ENCODE measurements at regions not wholly inside any gene's neighbourhood (a gene's known extent, or its start where the extent isn't known, plus 50 kb on each side); places are given as distances from the start of the nearest gene placed in this dataset.

DNA sequence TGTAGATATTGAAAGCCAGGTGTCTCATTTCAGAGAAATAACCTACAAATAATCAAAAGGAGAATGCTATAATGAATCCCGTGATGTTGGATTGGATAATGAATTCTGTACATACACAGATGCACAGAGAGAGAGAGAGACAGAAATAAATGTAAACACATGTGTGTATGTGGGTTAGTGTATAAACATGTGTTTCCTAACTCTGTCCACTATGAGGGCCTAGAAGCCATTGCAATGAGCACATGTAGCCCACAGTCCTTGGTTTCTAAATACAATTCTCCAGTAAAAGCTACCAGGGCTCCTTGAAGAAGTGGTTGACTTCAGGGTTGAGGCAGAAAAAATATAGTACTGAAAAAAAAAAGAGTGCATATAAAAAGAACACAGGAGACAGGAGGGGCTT is 109.5 kb downstream of the INHBB start:
- no peaks in the 10 kb centered on the region for H3K36me3 ChIP-seq (ENCODE audit: insufficient read depth, low read length, poor library complexity, severe bottlenecking)
- H3K4me1 ChIP-seq (ENCODE audit: insufficient read depth, low read length, poor library complexity, severe bottlenecking) = no peaks in the 10 kb centered on the region
- ChIA-PET CTCF (no interaction called here), POLR2A (ENCODE audit: low non-redundant PET) (no interaction called here)
- H3K27ac ChIP-seq (ENCODE audit: low read depth, low read length, poor library complexity, severe bottlenecking) = no peak overlapping the region
- TF ChIP-seq, protein P1, sequence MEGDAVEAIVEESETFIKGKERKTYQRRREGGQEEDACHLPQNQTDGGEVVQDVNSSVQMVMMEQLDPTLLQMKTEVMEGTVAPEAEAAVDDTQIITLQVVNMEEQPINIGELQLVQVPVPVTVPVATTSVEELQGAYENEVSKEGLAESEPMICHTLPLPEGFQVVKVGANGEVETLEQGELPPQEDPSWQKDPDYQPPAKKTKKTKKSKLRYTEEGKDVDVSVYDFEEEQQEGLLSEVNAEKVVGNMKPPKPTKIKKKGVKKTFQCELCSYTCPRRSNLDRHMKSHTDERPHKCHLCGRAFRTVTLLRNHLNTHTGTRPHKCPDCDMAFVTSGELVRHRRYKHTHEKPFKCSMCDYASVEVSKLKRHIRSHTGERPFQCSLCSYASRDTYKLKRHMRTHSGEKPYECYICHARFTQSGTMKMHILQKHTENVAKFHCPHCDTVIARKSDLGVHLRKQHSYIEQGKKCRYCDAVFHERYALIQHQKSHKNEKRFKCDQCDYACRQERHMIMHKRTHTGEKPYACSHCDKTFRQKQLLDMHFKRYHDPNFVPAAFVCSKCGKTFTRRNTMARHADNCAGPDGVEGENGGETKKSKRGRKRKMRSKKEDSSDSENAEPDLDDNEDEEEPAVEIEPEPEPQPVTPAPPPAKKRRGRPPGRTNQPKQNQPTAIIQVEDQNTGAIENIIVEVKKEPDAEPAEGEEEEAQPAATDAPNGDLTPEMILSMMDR (conservative IDR thresholded peaks at IDR 0.05; ENCODE audit: low read depth, low read length) = no peak
- TF ChIP-seq EZH2 (IDR thresholded peaks at IDR 0.05; ENCODE audit: borderline replicate concordance, low read depth, low read length, poor library complexity, severe bottlenecking) = no peak
- no peaks in the 10 kb centered on the region for H3K27me3 ChIP-seq (replicated peaks; ENCODE audit: insufficient read depth, low read depth, low read length, poor library complexity)
- BruUV-seq (replicated peaks) = no TSS peak
- intact Hi-C loops (cut with micrococcal nuclease; ENCODE audit: unreplicated experiment) = no loop called here
- H3K9me3 ChIP-seq (ENCODE audit: low read depth, low read length, poor library complexity, severe bottlenecking) = peaks cover 7% of the 10 kb centered on the region
- no peak for DNase-seq (ENCODE audit: low spot score)
- no peak overlapping the region for H3K4me3 ChIP-seq (ENCODE audit: low read depth, low read length, poor library complexity, severe bottlenecking)

DNA sequence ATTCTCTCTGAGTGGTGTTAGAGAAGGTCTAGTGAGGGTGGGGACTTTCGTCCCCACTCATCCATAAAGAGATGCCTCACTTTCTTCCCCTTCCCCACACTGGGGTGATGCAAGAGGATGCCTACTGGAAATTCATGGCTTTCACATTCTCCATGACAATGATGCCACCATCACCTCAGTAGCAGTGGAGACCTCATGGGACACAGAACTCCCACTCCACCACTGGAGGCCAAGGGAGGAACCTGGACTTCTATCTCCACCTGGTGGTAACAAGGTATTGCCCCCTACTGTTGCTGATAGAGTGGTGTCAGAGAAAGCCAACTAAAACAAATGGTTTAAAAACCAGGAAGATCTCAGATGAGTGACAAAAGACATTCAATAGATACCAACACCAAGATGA is 110.9 kb downstream of the INHBB start:
- no peaks in the 10 kb centered on the region for H3K27me3 ChIP-seq (replicated peaks; ENCODE audit: insufficient read depth, low read depth, low read length, poor library complexity)
- DNase-seq (ENCODE audit: low spot score) = no peak
- no peak overlapping the region for H3K4me3 ChIP-seq (ENCODE audit: low read depth, low read length, poor library complexity, severe bottlenecking)
- intact Hi-C loops (cut with micrococcal nuclease; ENCODE audit: unreplicated experiment) = no loop called here
- POLR2A ChIA-PET (ENCODE audit: low non-redundant PET) = no interaction called here
- no peaks in the 10 kb centered on the region for H3K36me3 ChIP-seq (ENCODE audit: insufficient read depth, low read length, poor library complexity, severe bottlenecking)
- CTCF ChIA-PET = no interaction called here
- no TSS peak for BruUV-seq (replicated peaks)
- peaks cover 7% of the 10 kb centered on the region for H3K9me3 ChIP-seq (ENCODE audit: low read depth, low read length, poor library complexity, severe bottlenecking)
- no peak overlapping the region for H3K27ac ChIP-seq (ENCODE audit: low read depth, low read length, poor library complexity, severe bottlenecking)
- H3K4me1 ChIP-seq (ENCODE audit: insufficient read depth, low read length, poor library complexity, severe bottlenecking) = no peaks in the 10 kb centered on the region
- no peak for TF ChIP-seq EZH2 (IDR thresholded peaks at IDR 0.05; ENCODE audit: borderline replicate concordance, low read depth, low read length, poor library complexity, severe bottlenecking)
- TF ChIP-seq, protein P1 (conservative IDR thresholded peaks at IDR 0.05; ENCODE audit: low read depth, low read length) = no peak

DNA sequence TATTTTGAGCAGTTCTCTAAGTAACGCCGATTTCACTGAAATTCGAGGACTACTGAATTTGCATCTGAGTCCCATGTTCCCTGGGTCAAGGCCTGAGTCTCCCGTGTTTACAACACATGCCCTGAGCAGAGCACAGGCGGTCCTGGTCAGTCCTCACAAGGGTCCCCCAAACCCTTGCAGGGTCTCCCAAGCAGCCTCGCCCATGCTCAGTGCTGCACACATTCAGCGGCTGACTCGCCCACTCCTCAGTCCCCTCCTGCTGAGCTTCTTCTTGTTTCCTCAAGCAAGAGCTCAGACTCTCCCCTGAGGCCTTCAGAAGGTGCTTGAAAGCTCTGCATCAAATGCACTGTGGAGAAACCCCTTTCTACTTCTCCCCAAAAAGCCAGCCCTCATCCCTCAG is 114.6 kb downstream of the INHBB start:
- no TSS peak for BruUV-seq (replicated peaks)
- H3K36me3 ChIP-seq (ENCODE audit: insufficient read depth, low read length, poor library complexity, severe bottlenecking) = no peaks in the 10 kb centered on the region
- intact Hi-C loops (cut with micrococcal nuclease; ENCODE audit: unreplicated experiment) = no loop called here
- peaks cover 7% of the 10 kb centered on the region for H3K9me3 ChIP-seq (ENCODE audit: low read depth, low read length, poor library complexity, severe bottlenecking)
- no peak overlapping the region for H3K27ac ChIP-seq (ENCODE audit: low read depth, low read length, poor library complexity, severe bottlenecking)
- ChIA-PET CTCF (no interaction called here), POLR2A (ENCODE audit: low non-redundant PET) (no interaction called here)
- no peak for DNase-seq (ENCODE audit: low spot score)
- no peak overlapping the region for H3K4me3 ChIP-seq (ENCODE audit: low read depth, low read length, poor library complexity, severe bottlenecking)
- H3K4me1 ChIP-seq (ENCODE audit: insufficient read depth, low read length, poor library complexity, severe bottlenecking) = no peaks in the 10 kb centered on the region
- TF ChIP-seq, protein P1 (conservative IDR thresholded peaks at IDR 0.05; ENCODE audit: low read depth, low read length) = no peak
- TF ChIP-seq EZH2 (IDR thresholded peaks at IDR 0.05; ENCODE audit: borderline replicate concordance, low read depth, low read length, poor library complexity, severe bottlenecking) = no peak
- H3K27me3 ChIP-seq (replicated peaks; ENCODE audit: insufficient read depth, low read depth, low read length, poor library complexity) = no peaks in the 10 kb centered on the region
